ENCODE measurements at regions not wholly inside any gene's neighbourhood (a gene's known extent, or its start where the extent isn't known, plus 50 kb on each side); places are given as distances from the start of the nearest gene placed in this dataset.

DNA sequence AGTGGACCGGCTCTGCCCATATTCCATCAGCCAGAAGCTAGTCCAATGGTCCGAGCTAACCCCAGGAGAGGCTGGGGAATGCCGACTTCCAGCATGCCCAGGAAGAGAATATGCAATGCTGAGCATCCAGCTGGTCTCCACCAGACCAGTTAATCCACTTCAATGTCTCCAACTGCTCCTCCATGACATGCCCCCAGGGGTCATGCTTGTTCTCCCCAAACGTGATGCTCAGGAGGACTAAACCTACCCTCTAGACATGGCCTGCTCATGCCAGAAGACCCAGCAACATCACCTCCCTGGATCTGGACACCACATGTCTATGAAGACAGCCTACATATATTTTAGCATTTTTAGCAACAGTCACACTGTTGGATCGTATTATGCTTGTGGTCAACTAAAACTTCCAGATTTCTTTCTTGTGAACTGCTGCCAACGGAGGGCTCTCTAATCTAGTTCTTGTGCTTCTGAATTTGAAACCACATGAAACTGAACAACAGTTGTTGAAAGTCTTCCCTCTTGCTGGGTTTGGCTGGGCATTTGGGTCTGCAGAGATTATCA, 245.1 kb downstream of the SOX9 start:
- TF ChIP-seq POLR2AphosphoS5 (IDR thresholded peaks at IDR 0.05; ENCODE audit: low read depth, low read length) (no peak), SIN3A (IDR thresholded peaks at IDR 0.05; ENCODE audit: borderline replicate concordance, insufficient read depth, low read length) (no peak), TAF1 (IDR thresholded peaks at IDR 0.05; ENCODE audit: borderline replicate concordance, insufficient read depth, low read length) (no peak), FOXP2 (optimal IDR thresholded peaks at IDR 0.05; ENCODE audit: borderline replicate concordance, extremely low read depth, extremely low read length, insufficient read depth) (no peak)
- TF ChIP-seq, protein P1, sequence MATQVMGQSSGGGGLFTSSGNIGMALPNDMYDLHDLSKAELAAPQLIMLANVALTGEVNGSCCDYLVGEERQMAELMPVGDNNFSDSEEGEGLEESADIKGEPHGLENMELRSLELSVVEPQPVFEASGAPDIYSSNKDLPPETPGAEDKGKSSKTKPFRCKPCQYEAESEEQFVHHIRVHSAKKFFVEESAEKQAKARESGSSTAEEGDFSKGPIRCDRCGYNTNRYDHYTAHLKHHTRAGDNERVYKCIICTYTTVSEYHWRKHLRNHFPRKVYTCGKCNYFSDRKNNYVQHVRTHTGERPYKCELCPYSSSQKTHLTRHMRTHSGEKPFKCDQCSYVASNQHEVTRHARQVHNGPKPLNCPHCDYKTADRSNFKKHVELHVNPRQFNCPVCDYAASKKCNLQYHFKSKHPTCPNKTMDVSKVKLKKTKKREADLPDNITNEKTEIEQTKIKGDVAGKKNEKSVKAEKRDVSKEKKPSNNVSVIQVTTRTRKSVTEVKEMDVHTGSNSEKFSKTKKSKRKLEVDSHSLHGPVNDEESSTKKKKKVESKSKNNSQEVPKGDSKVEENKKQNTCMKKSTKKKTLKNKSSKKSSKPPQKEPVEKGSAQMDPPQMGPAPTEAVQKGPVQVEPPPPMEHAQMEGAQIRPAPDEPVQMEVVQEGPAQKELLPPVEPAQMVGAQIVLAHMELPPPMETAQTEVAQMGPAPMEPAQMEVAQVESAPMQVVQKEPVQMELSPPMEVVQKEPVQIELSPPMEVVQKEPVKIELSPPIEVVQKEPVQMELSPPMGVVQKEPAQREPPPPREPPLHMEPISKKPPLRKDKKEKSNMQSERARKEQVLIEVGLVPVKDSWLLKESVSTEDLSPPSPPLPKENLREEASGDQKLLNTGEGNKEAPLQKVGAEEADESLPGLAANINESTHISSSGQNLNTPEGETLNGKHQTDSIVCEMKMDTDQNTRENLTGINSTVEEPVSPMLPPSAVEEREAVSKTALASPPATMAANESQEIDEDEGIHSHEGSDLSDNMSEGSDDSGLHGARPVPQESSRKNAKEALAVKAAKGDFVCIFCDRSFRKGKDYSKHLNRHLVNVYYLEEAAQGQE (IDR thresholded peaks at IDR 0.05; ENCODE audit: insufficient read depth in 1 of 2, low read depth in 2 of 2, low read length in 2 of 2): no peak

All from PFSK-1 (cell line).